NCI-H524 (cell line): ENCODE measurements at regions not wholly inside any gene's neighbourhood (a gene's known extent, or its start where the extent isn't known, plus 50 kb on each side); places are given as distances from the start of the nearest gene placed in this dataset.
A peak's percentile ranks its signal among the peaks of the same experiment; 100 is the strongest.
"Not testable (repeated sequence)": the region's sequence is repeated elsewhere in the genome, so short reads cannot be mapped to it uniquely, and the experiment has no call there.

Experiments
- DNase-seq, 2 experiments: peaks; one replicate each; lab custom pipeline; 2025; lab: John Stamatoyannopoulos, UW

DNA sequence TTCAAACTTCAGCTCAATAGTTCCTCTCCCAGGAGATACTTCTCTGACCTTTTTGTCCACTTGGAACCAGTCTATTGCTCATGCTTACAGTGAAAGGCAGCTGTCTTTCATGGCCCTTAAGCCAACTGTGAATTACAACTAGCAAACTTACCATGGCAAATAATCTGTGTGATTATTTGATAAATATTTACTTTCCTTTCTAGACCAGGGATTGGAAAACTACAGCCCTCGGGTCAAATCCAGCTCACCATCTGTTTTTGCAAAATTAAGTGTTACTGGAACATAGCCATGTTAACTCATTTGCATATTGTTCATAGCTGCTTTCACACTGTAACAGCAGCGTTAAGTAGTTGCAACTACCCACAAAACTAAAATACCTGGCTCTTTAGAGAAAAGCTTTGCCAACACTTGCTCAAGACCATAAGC lies 289.1 kb upstream of the MCTP2 start:
- DNase-seq, result peak; percentile 57 to 90

DNA sequence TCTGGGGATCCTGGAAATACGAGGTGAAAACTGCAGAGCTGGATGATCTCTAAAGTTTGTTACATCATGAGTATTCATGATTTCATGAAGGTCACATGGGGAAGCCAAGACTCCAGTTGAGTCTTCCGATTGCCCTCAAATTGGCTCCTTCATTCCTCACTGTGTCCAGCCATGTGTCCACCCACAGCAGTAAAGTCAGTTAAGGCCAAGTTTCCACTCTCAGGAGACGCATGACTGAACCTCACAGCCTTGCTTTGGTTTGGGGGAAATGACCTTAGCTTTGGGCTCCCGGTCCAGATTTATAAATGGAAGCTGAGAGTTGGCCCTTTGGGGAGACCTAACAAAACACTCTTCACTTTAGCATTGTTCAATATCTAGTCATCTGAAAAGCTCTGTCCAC lies 289.7 kb upstream of the MCTP2 start:
- no peak for DNase-seq

DNA sequence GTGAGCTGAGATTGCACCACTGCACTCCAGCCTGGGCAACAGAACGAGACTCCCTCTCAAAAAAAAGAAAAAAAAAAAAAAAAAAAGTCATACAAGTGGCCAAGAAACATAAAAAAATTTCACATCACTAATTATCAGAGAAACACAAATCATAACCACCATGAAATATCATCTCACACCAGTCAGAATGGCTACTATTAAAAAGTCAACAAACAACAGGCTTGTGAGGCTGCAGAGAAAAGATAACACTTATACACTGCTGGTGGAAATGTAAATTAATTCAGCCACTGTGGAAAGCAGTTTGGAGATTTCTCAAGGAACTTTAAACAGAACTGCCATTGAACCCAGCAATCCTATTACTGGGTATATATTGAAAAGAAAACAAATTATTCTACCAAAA lies 291.1 kb upstream of the MCTP2 start:
- DNase-seq, result no peak

DNA sequence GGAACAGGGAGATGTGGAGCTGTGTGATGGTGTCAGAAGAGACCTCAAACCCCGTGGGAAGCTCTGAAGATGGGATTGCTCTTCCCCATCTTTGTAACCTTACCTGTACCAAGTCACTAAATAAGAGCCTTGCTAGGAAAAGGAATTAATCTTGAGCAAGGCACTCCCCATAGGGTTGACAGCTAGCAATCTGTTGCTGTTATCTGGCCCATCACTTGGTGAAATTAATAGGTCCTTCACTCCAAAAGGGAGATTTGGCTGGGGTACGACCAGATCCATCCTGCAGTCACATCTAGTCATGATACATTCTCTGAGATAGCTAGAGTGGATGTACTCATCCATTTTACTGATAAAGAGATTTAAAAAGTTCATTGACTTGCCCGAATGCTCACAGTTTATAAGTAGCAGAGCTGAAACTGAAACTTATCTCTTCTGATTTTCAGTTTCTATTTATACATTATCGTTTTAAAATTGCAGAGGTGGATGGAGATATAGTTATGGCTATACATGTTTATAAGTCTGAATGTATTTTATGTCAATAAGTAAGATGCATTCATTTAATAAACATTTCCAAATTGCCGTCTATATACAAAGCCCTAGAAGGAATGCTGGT lies 299.1 kb upstream of the MCTP2 start:
- DNase-seq, result no peak

DNA sequence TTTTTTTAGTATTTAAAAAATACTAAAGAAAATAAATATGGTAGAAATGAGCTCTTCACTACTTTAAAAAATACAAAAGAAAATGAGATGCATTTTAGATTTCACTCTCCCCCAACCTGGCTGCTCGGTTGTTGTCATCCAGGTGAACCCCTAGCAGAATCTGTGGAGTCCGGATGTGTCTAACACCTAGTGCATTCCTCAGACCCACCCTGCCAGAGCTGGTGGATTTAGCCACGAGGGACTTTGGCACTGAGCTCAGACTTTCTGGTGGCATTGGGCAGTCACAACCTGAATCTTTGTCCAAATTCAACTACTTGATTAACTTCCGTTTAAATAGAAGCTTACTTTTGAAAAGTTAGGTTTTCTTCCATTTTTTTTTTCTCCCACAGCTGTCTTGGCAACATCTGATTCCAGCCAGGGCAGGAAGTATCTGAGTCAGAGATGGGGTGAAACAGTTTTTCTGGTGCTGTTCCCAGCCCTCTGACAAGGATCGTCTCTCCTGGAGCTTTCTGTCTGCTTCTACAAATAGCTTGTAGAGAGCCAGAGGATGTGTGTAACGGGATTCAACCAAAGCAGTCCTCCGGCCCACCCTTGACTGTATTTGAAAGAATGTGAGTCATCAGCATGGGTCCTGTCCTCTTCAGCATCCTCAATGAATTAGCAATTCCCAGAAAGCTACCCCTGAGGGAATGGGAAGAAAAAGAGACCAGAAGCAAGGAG lies 301.8 kb upstream of the MCTP2 start:
- DNase-seq, result no peak

DNA sequence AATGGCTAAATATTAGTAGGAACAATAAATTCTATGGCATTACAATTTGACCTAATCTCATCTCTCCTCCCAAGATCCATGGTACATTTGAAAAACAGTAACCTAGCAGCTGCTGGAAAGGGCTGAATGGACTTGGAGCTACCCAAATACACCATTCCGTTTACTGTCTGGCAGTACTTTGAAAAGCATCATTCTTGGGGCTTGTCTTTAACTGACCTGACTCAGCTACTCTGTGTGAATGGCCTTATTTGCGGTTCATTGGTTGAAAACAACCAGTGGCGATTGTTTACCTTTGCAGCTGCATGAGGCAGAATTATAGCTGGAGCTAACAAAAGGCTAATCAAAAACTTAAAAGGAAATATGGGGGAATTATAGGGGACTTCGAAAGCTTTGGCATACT lies 311.2 kb upstream of the MCTP2 start:
- no peak for DNase-seq

DNA sequence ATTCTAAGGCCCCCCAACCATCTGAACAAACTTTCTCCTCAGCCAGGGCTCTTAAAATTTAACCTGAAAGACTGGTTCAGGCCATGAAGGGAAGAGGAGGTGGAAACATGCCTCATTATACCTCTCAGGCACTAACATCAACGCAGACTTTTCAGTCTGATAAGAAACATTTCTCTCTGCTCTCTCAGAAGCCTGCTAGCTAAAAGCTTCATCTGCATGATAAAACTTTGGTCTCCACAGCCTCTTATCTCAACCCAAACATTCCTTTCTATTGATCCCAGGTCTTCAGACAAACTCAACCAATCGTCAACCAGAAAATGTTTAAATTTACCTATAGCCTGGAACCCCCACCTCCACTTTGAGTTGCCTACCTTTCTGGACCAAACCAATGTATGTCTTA lies 312.6 kb upstream of the MCTP2 start:
- DNase-seq, result not testable (repeated sequence)

DNA sequence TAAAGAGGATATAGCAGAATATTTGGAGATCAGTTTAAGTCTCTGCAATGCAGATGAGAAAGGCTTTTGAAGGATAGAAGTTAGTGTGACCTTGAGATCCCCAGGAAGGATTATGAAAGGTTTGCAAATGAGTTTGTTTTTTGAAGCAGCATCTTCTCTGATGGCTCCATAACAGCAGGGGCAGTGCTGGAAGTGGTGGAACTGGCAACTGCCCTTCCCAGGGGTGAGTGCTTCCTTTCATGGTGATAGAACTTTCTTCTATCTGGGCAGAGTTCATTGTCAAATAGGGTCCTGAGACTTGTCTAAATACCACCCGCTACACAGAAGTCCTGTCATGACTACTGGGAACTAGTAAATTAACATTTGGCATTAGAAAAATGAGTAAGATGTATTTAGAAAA lies 314.2 kb upstream of the MCTP2 start:
- DNase-seq, result no peak

DNA sequence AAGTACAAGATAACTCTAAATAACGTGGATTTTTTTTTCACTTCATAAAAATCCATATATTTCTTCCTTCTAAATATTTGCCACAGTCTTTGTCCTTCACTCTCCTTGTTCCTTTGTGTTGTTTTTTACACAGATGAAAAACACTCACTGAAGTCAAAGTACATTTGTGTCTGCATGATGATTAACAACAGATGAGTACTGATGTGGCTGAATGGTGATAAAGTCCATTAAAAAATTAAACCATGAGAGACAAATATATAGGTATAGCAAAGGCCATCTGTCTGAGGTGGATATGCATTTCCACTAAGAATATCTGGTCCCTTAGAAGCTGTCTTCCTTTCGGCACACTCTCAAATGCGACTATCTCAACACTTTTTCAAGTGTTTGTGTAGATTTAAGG lies 317.5 kb upstream of the MCTP2 start:
- no peak for DNase-seq

DNA sequence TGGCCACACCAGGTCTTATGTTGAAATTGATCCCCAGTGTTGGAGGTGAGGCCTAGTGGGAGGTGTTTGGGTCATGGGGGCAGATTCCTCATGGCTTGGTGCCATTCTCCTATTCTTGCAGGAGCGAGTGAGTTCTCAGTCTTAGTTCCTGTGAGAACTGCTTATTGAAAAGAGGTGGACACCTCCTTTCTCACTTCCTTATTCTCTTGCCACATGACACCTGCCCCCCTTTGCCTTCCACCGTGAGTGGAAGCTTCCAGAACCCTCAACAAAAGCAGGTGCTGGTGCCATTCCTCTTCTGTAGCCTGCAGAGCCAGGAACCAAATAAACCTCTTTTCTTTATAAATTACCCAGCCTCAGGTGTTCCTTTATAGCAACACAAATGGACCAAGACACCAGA lies 318.1 kb upstream of the MCTP2 start:
- no peak for DNase-seq

DNA sequence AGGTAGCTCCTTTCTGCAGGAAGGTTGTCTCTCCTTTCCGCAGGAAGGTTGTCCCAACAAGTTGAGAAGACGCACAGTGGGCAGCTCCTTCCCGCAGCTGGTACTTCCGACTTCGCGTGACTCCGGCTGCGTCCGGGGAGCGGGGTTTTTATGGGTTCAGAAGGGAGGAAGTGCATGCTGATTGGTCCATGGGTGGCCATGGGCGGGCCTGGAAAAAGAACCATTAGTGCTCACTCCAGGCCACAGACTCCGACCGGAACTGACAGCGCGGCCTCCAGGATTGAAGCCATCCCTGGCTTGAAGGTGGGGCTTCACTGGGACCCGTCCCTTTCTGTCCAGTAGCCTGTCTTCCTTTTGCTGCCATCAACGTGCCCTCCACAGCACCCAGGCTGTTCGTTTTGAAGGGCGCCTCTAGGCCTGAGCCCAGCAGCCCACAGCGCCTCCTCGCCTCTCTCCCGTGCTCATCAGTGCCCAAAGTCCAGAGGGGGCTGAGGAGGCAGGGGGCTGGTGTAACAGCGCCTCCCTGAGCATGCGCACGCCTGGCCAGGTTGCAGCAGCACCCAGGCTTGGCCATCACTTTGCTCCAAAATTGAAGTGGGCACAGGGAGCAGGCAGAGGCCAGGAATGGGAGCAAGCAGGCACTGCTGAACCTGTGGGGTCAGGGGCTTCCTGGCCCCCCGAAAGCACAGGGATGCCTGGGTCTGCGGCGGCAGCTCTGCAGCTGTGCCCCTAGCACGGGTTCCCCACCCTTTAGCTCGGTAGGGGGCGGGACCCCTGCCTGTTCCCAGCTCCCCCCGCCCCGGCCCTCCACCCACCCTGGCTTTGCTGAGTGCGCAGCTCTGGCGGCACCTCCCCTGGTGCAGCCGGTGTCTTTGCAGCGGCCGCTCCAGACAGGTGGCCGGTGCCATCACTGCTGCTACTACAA lies 330.6 kb upstream of the MCTP2 start:
- DNase-seq, result no peak

DNA sequence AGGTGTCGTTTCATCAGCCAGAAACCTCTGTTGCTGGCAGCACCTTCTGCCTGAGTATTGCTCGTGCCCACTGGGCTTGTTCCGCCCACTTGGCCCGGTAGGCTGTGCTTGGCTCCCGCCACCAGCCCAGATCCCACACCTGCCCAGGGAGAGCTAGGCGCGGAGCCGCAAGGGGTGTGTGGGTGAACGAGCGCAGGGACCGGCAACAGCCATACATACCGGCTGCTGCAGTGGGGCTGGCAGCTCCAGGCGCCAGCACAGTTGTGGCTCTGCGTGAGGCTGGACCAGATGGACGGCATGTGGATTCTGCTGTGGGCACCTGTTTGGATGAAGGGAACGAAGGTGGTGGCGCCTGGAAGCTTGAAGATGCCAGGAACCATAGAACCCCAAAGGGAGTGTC lies 331.5 kb upstream of the MCTP2 start:
- no peak for DNase-seq

DNA sequence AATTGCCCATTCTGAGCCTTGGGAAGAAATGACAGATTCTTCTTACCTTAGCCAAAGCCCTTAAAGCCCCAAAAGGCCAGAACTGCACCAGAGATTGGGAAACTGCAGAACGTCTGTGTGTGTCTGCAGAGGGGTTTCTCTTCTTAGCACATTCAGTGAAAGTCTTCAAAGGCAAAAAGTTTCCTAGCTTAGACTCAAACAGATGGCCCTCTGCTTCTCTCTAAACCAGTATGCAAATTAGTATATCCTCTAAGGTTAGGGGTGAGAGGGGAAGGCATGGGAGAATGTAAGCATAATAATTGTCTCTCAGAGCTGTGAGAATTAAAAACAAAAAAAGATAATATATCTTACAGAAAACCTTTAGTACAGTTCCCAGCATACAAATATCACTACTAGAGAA lies 334.0 kb upstream of the MCTP2 start:
- DNase-seq, result peak in 1 of 2 experiments; percentile 40

DNA sequence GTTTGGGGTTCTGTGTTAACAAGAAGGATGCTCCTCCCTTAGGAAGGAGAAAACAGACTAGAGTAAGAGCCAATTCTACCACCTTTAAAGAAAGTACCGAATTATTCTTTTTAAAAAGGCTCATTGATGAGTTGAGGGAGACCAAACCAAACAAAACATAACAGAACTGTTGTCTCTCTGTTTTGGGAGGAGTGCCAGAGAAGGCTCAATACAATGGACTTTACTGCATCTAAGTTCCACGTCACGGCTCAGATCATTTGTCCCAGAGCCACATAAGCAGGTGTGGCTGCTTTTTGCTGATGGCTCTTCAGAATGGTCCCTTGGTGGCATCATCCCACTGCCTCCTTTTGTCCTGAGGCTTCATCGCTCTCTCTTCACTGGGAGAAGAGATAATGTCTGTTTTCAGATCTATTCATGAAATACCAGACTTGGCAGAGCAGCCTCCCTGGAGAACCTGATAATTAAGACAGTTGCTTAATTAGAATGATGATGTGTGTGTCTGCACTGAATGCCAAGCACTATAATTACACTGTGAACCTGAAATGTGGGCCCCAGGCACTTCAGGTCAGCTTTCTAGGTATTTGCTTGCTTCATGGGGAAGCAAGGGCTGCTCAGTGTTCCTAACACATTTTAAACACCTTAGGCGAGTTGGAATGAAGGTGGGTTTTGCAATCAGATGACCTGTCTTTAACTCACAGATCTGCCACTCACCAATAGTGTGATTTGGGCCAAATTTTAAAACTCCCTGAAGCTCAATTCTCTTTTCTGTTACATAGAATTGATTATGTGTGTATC lies 335.2 kb upstream of the MCTP2 start:
- no peak for DNase-seq

DNA sequence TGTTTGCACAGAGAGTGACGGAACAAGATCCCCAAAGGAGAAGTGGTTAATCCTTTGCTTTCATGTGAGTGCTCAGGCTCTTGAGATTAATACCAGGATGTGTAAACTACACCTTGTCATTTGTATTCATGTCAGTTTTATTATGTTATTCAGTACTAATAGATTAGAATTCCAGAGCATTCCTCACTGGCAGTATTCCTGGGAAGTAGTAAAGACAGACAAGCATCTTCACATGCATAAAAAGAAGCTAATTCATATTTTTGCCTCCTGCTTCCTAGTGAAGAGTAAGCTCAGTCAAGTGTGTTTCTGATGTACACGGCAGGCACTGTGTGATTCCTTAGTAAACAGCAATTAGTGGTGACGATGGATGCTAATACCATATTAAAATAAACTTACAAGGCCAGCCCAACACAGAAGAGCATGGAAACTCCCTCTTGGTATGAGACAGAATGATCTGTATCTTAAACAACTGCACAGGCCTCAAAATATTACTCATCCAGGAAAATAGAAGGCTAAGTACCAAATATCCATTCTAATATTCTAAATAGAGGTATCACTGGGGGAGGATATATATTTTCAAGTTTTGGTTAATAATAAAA lies 336.8 kb upstream of the MCTP2 start:
- peak in 1 of 2 experiments; percentile 42 for DNase-seq

DNA sequence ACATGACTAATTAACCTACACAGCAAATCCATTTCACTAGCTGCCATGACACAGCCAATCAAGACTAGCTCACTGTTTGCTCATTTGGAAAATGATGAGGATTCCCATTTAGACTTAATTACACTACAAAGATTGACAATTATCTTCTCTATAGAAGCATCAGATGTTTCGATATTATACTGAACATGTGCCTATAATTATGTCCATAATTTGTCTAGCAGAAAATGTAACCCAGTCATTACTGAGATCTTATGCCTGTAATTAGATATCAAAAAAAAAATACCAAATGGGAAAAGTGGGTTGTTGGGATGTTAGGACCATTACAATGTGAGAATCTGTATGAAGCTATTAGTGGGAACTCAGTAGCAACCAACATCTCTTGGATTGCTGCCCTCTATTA lies 344.2 kb upstream of the MCTP2 start:
- no peak for DNase-seq

DNA sequence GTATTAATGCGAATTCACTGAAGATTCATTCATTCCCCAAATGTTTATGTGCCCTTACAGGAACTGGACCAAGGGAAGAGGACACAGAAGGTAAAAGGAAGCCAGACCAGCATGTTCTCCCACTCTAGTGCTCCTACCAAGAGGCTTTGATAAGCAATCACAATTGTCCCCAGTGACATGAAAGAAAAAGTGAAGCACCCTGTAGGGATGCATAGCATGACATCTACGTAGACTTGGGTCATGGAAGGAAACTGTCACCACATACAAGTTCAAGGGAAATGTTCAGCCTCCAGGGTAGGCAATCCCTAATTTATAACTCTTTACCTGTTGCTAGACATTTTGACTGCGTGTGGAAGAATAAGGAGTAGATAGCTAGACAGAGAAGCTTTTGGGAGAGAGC lies 348.6 kb upstream of the MCTP2 start:
- no peak for DNase-seq

DNA sequence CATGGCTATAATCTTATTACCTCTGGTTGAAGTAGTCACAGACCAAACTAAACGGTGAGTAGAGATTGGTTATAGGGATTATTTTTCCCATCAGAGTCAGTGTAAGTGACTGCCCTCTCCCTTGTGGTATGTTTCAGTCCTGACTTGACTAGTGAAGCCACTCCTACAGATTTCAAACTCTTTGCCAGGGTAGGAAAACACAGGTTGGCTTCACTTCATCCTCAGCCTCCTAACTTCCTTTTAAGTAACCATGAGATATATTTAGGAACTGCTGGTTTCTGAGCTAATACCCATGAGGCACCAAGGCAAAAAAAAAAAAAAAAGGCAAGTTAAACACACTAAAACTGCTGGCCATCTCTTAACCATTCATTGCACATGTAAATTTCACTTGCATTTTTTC lies 349.2 kb upstream of the MCTP2 start:
- DNase-seq, result no peak

DNA sequence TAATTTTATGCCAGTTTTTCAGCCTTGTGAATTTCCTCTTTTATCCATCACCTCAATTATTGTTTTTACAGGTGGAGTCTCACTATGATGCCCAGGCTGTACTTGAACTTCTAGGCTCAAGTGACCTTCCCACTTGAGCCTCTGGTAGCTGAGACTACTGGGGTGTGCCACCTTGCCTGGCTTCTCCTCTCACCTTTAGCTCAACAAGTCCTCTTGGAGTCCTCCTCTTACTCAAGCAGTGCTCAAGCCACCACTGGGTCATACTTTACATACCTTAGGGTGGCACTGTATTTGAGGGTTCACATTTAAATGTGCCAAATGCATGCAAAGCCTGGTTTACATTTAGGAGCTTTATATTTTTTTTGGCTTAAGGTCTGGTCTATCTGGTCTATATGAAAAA lies 350.1 kb upstream of the MCTP2 start:
- DNase-seq, result no peak

DNA sequence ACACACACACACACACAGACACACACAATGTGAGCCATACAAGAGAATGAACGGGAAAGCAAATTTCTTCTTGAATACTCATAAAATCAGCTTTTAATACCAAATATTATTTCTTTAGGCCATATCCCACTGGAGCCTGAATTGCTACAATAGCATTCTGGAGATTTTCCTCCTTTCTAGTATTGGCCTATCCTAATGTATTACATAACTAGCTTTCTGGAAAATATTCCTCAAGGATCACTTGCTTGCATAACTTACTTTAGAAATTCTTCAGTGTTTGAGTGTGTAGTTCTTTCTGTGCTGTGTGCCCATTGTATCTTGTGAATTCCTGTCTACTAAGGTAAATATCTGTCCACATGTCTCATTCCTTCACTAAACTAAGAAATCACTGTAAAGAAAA lies 351.0 kb upstream of the MCTP2 start:
- DNase-seq, result no peak

DNA sequence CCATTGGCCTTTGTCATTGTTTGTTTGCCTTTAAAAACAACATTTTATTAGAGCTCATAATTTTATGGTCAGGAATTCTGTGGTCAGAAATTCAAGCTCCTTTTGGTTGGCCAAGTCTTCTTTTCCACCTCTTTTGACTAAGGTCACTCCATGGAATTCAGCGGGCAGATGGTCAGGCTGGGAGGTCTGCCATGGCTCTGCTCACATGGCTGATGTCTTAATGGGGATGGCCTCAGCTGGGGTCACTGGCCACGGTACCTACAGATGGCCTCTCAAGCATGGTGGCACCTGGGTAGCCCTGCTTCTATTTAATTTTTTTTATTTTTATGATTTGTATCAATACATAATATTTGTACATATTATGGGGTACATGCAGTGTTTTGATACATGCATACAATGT lies 360.8 kb upstream of the MCTP2 start:
- DNase-seq, result no peak

DNA sequence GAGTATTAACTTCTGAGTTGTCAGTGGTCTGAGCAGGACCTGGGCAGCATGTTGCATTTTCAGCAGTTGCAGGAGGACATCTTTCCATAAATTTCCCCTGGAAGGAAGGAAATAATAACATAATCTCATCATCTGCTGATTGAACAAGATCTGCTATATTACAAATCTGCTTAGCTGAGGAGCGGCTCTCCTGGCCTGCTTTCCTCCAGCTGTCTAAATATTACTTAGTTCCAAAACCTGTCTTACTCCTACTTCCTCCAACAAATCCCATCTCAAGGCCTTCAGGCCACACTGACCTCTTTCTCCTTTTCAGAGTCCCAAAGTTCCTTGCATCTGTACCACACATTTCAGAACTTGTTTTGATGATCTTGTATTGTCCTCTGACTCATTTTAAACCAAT lies 364.4 kb upstream of the MCTP2 start:
- DNase-seq, result peak in 1 of 2 experiments; percentile 60
